ENCODE measurements at regions not wholly inside any gene's neighbourhood (a gene's known extent, or its start where the extent isn't known, plus 50 kb on each side); places are given as distances from the start of the nearest gene placed in this dataset.

DNA sequence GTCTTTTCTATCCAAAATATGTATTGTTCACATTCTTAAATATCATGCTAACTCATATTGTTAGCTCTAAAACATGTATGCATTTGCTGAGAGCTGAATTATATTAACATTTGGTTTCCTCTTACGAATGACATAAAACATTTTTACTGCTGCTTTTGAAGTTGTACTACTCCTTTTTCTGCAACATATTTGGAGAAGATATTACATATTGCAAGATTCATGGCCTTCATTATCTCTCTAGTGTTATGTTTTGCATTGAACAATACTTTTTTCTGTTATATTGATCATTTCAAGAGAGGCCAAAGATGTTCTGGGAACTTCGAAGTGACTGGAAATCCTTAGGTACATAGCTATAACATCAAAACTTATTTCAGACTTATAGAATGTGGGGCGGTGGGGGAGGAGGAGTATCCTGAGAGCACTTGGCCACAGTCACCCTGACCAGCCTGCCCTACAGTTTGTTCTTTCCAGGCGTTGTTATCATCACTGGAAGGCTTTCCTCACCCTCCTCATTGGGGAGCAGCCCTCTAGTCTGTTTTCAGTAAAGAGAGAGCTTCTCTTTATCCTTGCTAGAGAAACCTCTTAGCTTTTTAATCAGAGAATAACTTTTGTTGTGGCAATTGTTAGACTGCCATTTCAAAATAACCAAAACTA, 868.6 kb downstream of the OTOL1 start:
- H3K36me3 ChIP-seq (ENCODE audit: insufficient read depth, low read length, poor library complexity, severe bottlenecking), result no peaks in the 10 kb centered on the region
- ChIA-PET POLR2A (ENCODE audit: low non-redundant PET) (no interaction called here), CTCF (no interaction called here)
- no peak for DNase-seq (ENCODE audit: low spot score)
- peaks cover 19% of the 10 kb centered on the region for H3K4me1 ChIP-seq (ENCODE audit: insufficient read depth, low read length, poor library complexity, severe bottlenecking)
- no peaks in the 10 kb centered on the region for H3K27me3 ChIP-seq (replicated peaks; ENCODE audit: insufficient read depth, low read depth, low read length, poor library complexity)
- no TSS peak for BruUV-seq (replicated peaks)
- H3K9me3 ChIP-seq (ENCODE audit: low read depth, low read length, poor library complexity, severe bottlenecking), result no peaks in the 10 kb centered on the region
- intact Hi-C loops (cut with micrococcal nuclease; ENCODE audit: unreplicated experiment), result no loop called here
- no peak overlapping the region for H3K4me3 ChIP-seq (ENCODE audit: low read depth, low read length, poor library complexity, severe bottlenecking)
- H3K27ac ChIP-seq (ENCODE audit: low read depth, low read length, poor library complexity, severe bottlenecking), result no peak overlapping the region
- TF ChIP-seq EZH2 (IDR thresholded peaks at IDR 0.05; ENCODE audit: borderline replicate concordance, low read depth, low read length, poor library complexity, severe bottlenecking), result no peak
- TF ChIP-seq, protein P1, sequence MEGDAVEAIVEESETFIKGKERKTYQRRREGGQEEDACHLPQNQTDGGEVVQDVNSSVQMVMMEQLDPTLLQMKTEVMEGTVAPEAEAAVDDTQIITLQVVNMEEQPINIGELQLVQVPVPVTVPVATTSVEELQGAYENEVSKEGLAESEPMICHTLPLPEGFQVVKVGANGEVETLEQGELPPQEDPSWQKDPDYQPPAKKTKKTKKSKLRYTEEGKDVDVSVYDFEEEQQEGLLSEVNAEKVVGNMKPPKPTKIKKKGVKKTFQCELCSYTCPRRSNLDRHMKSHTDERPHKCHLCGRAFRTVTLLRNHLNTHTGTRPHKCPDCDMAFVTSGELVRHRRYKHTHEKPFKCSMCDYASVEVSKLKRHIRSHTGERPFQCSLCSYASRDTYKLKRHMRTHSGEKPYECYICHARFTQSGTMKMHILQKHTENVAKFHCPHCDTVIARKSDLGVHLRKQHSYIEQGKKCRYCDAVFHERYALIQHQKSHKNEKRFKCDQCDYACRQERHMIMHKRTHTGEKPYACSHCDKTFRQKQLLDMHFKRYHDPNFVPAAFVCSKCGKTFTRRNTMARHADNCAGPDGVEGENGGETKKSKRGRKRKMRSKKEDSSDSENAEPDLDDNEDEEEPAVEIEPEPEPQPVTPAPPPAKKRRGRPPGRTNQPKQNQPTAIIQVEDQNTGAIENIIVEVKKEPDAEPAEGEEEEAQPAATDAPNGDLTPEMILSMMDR (conservative IDR thresholded peaks at IDR 0.05; ENCODE audit: low read depth, low read length), result no peak

DNA sequence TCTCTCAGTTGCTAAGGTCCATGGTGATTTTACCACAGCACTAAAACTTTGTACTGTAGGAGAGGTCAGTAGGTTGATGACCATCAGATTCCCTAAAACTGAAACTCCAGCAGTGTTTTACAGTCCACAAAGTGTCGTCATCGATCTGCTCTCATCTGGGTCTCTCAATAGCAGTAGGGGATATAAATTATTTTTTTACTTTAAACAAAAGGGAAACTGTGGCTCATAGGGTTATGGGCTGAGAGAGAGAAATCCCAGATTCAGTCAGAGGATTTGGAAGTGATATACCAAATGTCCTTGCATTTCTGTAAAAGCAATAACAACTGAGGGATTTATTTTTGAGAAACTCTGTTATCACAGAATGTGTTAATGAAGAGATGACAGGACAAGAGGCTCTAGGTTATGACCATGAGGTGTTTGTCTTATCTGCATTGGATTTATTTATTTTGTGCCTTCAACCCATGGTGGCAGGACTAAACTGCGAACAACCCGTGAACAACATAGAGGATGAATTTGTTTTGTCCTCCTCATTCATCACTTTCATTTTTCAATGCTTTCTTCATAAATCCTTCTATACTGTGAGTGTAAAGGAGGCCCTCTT, 869.7 kb downstream of the OTOL1 start:
- DNase-seq (ENCODE audit: low spot score), result no peak
- no peak overlapping the region for H3K27ac ChIP-seq (ENCODE audit: low read depth, low read length, poor library complexity, severe bottlenecking)
- H3K4me1 ChIP-seq (ENCODE audit: insufficient read depth, low read length, poor library complexity, severe bottlenecking), result peaks cover 19% of the 10 kb centered on the region
- H3K36me3 ChIP-seq (ENCODE audit: insufficient read depth, low read length, poor library complexity, severe bottlenecking), result no peaks in the 10 kb centered on the region
- H3K9me3 ChIP-seq (ENCODE audit: low read depth, low read length, poor library complexity, severe bottlenecking), result no peaks in the 10 kb centered on the region
- POLR2A ChIA-PET (ENCODE audit: low non-redundant PET), result no interaction called here
- no TSS peak for BruUV-seq (replicated peaks)
- intact Hi-C loops (cut with micrococcal nuclease; ENCODE audit: unreplicated experiment), result no loop called here
- TF ChIP-seq EZH2 (IDR thresholded peaks at IDR 0.05; ENCODE audit: borderline replicate concordance, low read depth, low read length, poor library complexity, severe bottlenecking), result no peak
- TF ChIP-seq, protein P1 (conservative IDR thresholded peaks at IDR 0.05; ENCODE audit: low read depth, low read length), result no peak
- no peaks in the 10 kb centered on the region for H3K27me3 ChIP-seq (replicated peaks; ENCODE audit: insufficient read depth, low read depth, low read length, poor library complexity)
- CTCF ChIA-PET, result no interaction called here
- H3K4me3 ChIP-seq (ENCODE audit: low read depth, low read length, poor library complexity, severe bottlenecking), result no peak overlapping the region

DNA sequence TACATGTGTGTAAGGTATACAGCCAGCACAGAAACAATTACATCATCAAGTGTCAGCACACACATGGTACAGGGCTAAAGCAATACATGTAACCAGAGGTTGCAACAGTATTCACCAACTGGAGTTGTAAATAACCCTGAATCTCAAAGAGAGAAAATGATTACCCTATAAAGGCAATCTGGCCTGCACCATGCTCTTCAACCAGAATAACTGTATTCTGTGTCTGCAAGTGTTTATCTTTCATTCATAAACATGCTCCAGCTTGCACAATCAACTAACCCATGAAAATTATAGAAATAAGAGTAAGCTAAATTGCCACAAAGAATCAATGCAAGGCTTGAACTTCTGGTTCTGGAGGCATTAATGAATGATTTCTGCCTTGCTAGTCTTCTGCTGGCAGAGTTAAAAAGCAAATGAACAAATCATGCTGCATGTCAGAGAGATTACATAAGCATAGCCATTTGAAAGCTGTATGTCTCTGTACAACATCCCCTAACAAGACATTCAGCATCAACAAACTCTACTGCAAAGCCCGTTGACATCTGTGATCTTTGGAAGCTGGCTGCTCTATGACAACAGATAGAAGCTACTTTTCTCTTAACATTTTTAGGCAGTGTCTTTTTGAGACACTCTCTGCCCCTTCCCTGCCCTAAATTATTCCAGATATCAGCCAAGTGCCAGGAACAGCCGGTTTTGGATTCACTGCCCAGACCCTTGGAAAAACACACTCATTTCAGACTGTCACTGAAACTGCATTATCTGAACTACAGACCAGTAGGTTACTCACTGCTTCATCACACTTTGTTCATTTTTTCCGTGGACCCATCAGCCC, 871.0 kb downstream of the OTOL1 start:
- TF ChIP-seq, protein P1 (conservative IDR thresholded peaks at IDR 0.05; ENCODE audit: low read depth, low read length), result no peak
- no peak for TF ChIP-seq EZH2 (IDR thresholded peaks at IDR 0.05; ENCODE audit: borderline replicate concordance, low read depth, low read length, poor library complexity, severe bottlenecking)
- Histone ChIP-seq H3K27me3 (replicated peaks; ENCODE audit: insufficient read depth, low read depth, low read length, poor library complexity) (no peaks in the 10 kb centered on the region), H3K27ac (ENCODE audit: low read depth, low read length, poor library complexity, severe bottlenecking) (no peak overlapping the region), H3K4me3 (ENCODE audit: low read depth, low read length, poor library complexity, severe bottlenecking) (no peak overlapping the region), H3K9me3 (ENCODE audit: low read depth, low read length, poor library complexity, severe bottlenecking) (no peaks in the 10 kb centered on the region), H3K4me1 (ENCODE audit: insufficient read depth, low read length, poor library complexity, severe bottlenecking) (peaks cover 19% of the 10 kb centered on the region), H3K36me3 (ENCODE audit: insufficient read depth, low read length, poor library complexity, severe bottlenecking) (no peaks in the 10 kb centered on the region)
- ChIA-PET POLR2A (ENCODE audit: low non-redundant PET) (no interaction called here), CTCF (no interaction called here)
- intact Hi-C loops (cut with micrococcal nuclease; ENCODE audit: unreplicated experiment), result no loop called here
- no TSS peak for BruUV-seq (replicated peaks)
- DNase-seq (ENCODE audit: low spot score), result no peak

Measured in A673 (cell line).